Mesendoderm (in vitro differentiated cells): ENCODE measurements at regions not wholly inside any gene's neighbourhood (a gene's known extent, or its start where the extent isn't known, plus 50 kb on each side); places are given as distances from the start of the nearest gene placed in this dataset.

Experiments
- DNase-seq: peaks from one replicate; pipeline ENCODE4 v3.0.0; 2013
- H2AK5ac ChIP-seq: 2 replicates; pipeline ENCODE4 v1.6.1; 2013; ENCODE audit warnings: low read length, inconsistent platforms
- H2BK120ac ChIP-seq: 2 replicates; pipeline ENCODE4 v1.6.1; 2013; ENCODE audit warnings: low read depth, mild to moderate bottlenecking, low read length, moderate library complexity, mixed read lengths
- H2BK15ac ChIP-seq: replicated peaks from 2 replicates; pipeline ENCODE4 v1.6.1; 2013; ENCODE audit warnings: low read depth, mild to moderate bottlenecking, moderate library complexity
- H2BK5ac ChIP-seq: 2 replicates; pipeline ENCODE4 v1.6.1; 2013; ENCODE audit warnings: low read length, inconsistent platforms
- H3K18ac ChIP-seq: 2 replicates; pipeline ENCODE4 v1.6.1; 2013; ENCODE audit warnings: mild to moderate bottlenecking, low read length, mixed read lengths
- H3K23ac ChIP-seq: one replicate; pipeline ENCODE4 v1.6.1; 2013; ENCODE audit warnings: low read length
- H3K27ac ChIP-seq: 2 replicates; pipeline ENCODE4 v1.5.1; 2013; ENCODE audit warnings: low read depth, mild to moderate bottlenecking, inconsistent platforms, low read length, moderate library complexity
- H3K27me3 ChIP-seq: 2 replicates; pipeline ENCODE4 v1.6.1; 2013; ENCODE audit warnings: low read length, control low read depth, mild to moderate bottlenecking, inconsistent platforms; ENCODE audit not compliant: insufficient read depth, poor library complexity
- H3K36me3 ChIP-seq: 2 replicates; pipeline ENCODE4 v1.6.1; 2013; ENCODE audit warnings: low read length, inconsistent platforms; ENCODE audit not compliant: control insufficient read depth, insufficient read depth
- H3K4ac ChIP-seq: one replicate; pipeline ENCODE4 v1.6.1; 2013; ENCODE audit warnings: low read depth, mild to moderate bottlenecking, low read length, moderate library complexity
- H3K4me1 ChIP-seq: 2 replicates; pipeline ENCODE4 v1.6.1; 2013; ENCODE audit warnings: low read depth, low read length, inconsistent platforms; ENCODE audit not compliant: control insufficient read depth
- H3K4me2 ChIP-seq: 2 replicates; pipeline ENCODE4 v1.6.1; 2013; ENCODE audit warnings: low read length
- H3K4me3 ChIP-seq: 2 replicates; pipeline ENCODE4 v1.5.1; 2013; ENCODE audit warnings: mild to moderate bottlenecking, low read length
- H3K56ac ChIP-seq: one replicate; pipeline ENCODE4 v1.6.1; 2013; ENCODE audit warnings: low read length
- H3K79me1 ChIP-seq: 2 replicates; pipeline ENCODE4 v1.6.1; 2013; ENCODE audit warnings: low read length, inconsistent platforms
- H3K79me2 ChIP-seq: 2 replicates; pipeline ENCODE4 v1.6.1; 2013; ENCODE audit warnings: mild to moderate bottlenecking, low read length; ENCODE audit not compliant: control insufficient read depth, insufficient read depth
- H3K9ac ChIP-seq: 2 replicates; pipeline ENCODE4 v1.6.1; 2013; ENCODE audit warnings: low read length, inconsistent platforms
- H4K5ac ChIP-seq: one replicate; pipeline ENCODE4 v1.6.1; 2013; ENCODE audit warnings: low read length
- H4K8ac ChIP-seq: one replicate; pipeline ENCODE4 v1.6.1; 2013; ENCODE audit warnings: low read depth, mild to moderate bottlenecking, control low read depth, low read length, moderate library complexity
- WGBS: extraction: QIAGEN DNeasy Blood & Tissue Kit; methylation state at CpG from one replicate; pipeline ENCODE4 v1.1.7; 2013; ENCODE audit warnings: low lambda C conversion rate, missing lambda C conversion rate; ENCODE audit not compliant: insufficient coverage; ENCODE audit errors: extremely low coverage; 5-methylcytosine and 5-hydroxymethylcytosine counted together

DNA sequence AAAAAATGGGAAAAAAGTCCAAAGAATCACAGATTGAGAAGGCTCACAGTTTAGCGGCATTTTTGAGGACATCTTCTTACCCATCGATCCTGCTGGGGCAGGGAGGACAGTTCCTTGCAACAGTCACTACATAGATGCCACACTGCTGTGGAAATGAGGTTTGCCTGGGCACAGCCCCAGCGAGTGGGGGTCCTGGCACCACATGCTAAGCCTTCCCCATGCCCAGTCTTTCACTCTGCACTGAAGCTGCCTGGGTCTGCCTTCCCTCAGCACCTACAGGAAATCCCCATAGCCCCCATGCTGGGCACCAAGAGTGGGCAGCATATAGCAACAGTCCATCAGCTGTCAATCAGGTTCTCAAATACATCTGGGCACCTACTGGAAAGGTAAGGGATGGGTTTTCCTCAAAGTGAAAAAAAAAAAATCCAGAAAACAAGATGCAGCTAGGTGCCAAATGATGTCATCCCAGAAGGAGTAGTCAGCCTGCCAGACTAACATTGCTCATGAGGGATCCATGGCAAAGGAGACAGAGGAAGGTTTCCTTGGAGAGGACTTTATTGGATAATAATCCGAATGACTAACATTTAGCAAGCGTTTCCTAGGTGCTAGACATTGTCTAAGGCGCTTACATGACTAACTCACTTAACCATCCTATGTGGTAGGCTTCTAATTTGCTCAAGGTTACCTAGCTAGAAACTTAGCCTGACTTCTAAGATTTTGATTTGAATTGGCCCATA is 125.7 kb upstream of the CXCL12 start:
- Histone ChIP-seq H2AK5ac (no peak overlapping the region), H2BK5ac (no peak overlapping the region), H2BK120ac (no peak overlapping the region), H3K79me2 (no peaks in the 10 kb centered on the region), H4K5ac (no peak overlapping the region), H4K8ac (no peak overlapping the region), H3K4me2 (no peak overlapping the region), H2BK15ac (no peak overlapping the region), H3K4ac (no peak overlapping the region), H3K56ac (no peak overlapping the region), H3K4me1 (no peaks in the 10 kb centered on the region), H3K4me3 (no peak overlapping the region), H3K79me1 (no peaks in the 10 kb centered on the region), H3K9ac (no peak overlapping the region), H3K27ac (no peak overlapping the region), H3K18ac (no peak overlapping the region), H3K36me3 (no peaks in the 10 kb centered on the region), H3K27me3 (no peaks in the 10 kb centered on the region), H3K23ac (no peak overlapping the region)
- DNase-seq: no peak
- no CpG with 5 or more reads among the region's 6 CpGs for WGBS

- no peak overlapping the region for H2AK5ac ChIP-seq
- DNase-seq: no peak
- no peak overlapping the region for H3K9ac ChIP-seq
- no peak overlapping the region for H3K4me2 ChIP-seq
- H4K5ac ChIP-seq: no peak overlapping the region
- H2BK120ac ChIP-seq: no peak overlapping the region
- H2BK15ac ChIP-seq: no peak overlapping the region
- H3K27ac ChIP-seq: no peak overlapping the region
- no peaks in the 10 kb centered on the region for H3K79me1 ChIP-seq
- no peaks in the 10 kb centered on the region for H3K36me3 ChIP-seq
- no CpG with 5 or more reads among the region's 2 CpGs for WGBS
- no peak overlapping the region for H3K56ac ChIP-seq
- H2BK5ac ChIP-seq: no peak overlapping the region
- H3K4me3 ChIP-seq: no peak overlapping the region
- no peaks in the 10 kb centered on the region for H3K27me3 ChIP-seq
- no peak overlapping the region for H3K23ac ChIP-seq
- H4K8ac ChIP-seq: no peak overlapping the region
- H3K18ac ChIP-seq: no peak overlapping the region
- no peak overlapping the region for H3K4ac ChIP-seq
- H3K79me2 ChIP-seq: no peaks in the 10 kb centered on the region
- H3K4me1 ChIP-seq: no peaks in the 10 kb centered on the region
These were observed 126.3 kb upstream of the CXCL12 start for GRCh38 chr10:44511166-44511565.

- Histone ChIP-seq H4K5ac (no peak overlapping the region), H3K18ac (no peak overlapping the region), H3K23ac (no peak overlapping the region), H3K56ac (no peak overlapping the region), H3K79me2 (no peaks in the 10 kb centered on the region), H3K4ac (no peak overlapping the region), H2BK120ac (no peak overlapping the region), H2AK5ac (no peak overlapping the region), H3K9ac (no peak overlapping the region), H3K27ac (no peak overlapping the region), H3K27me3 (no peaks in the 10 kb centered on the region), H3K79me1 (no peaks in the 10 kb centered on the region), H4K8ac (no peak overlapping the region), H2BK15ac (no peak overlapping the region), H3K4me3 (no peak overlapping the region), H2BK5ac (no peak overlapping the region), H3K36me3 (no peaks in the 10 kb centered on the region), H3K4me2 (no peak overlapping the region), H3K4me1 (no peaks in the 10 kb centered on the region)
- no peak for DNase-seq
- no CpG with 5 or more reads among the region's 2 CpGs for WGBS
These were observed 126.7 kb upstream of the CXCL12 start for GRCh38 chr10:44511601-44512000.

DNA sequence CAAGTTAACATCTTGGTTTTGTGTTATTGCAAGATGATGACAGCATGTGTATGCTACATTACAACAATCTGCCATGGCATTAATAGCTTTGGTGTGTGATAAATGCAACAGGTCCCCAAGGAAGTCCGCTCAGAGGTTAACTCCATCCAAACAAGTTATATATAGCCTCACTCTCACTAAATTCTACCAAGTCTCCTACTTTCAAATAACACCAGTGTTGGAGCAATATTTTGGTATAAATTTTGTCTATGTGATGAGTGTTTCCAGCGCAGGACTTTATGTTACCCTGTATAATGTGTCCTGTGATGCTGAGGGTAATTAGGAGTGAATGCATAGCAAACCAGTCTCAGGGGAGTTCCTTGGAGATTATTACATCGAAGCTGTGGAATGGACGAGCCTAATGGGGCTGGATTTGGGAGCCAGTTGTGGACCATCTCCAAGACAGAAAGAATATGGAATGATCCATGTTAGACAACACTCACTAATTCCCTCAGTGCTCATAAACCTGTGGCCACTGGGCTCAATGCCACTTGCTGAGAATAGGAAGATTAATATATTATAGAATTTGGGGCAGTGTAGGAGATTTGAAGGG is 127.6 kb upstream of the CXCL12 start:
- Histone ChIP-seq H3K56ac (no peak overlapping the region), H3K9ac (no peak overlapping the region), H3K18ac (no peak overlapping the region), H2BK5ac (no peak overlapping the region), H3K4ac (no peak overlapping the region), H3K79me1 (no peaks in the 10 kb centered on the region), H2BK15ac (no peak overlapping the region), H3K27me3 (no peaks in the 10 kb centered on the region), H4K8ac (no peak overlapping the region), H2AK5ac (no peak overlapping the region), H3K4me2 (no peak overlapping the region), H3K4me1 (no peaks in the 10 kb centered on the region), H3K36me3 (no peaks in the 10 kb centered on the region), H3K23ac (no peak overlapping the region), H3K27ac (no peak overlapping the region), H4K5ac (no peak overlapping the region), H2BK120ac (no peak overlapping the region), H3K4me3 (no peak overlapping the region), H3K79me2 (no peaks in the 10 kb centered on the region)
- no CpG with 5 or more reads among the region's 4 CpGs for WGBS
- no peak for DNase-seq

GRCh38 chr10:44513591-44513990 is 128.7 kb upstream of the CXCL12 start:
- H2BK15ac ChIP-seq: no peak overlapping the region
- H3K4me3 ChIP-seq: no peak overlapping the region
- H3K36me3 ChIP-seq: no peaks in the 10 kb centered on the region
- no peak overlapping the region for H3K23ac ChIP-seq
- no peak overlapping the region for H2BK5ac ChIP-seq
- H3K4me1 ChIP-seq: no peaks in the 10 kb centered on the region
- no peak overlapping the region for H2BK120ac ChIP-seq
- no CpG with 5 or more reads among the region's 5 CpGs for WGBS
- no peak overlapping the region for H3K27ac ChIP-seq
- H3K79me2 ChIP-seq: no peaks in the 10 kb centered on the region
- no peak overlapping the region for H3K56ac ChIP-seq
- H2AK5ac ChIP-seq: no peak overlapping the region
- H3K79me1 ChIP-seq: no peaks in the 10 kb centered on the region
- H4K5ac ChIP-seq: no peak overlapping the region
- H3K9ac ChIP-seq: no peak overlapping the region
- H3K4me2 ChIP-seq: no peak overlapping the region
- DNase-seq: no peak
- H3K18ac ChIP-seq: no peak overlapping the region
- H3K4ac ChIP-seq: no peak overlapping the region
- no peak overlapping the region for H4K8ac ChIP-seq
- H3K27me3 ChIP-seq: no peaks in the 10 kb centered on the region

- WGBS: no CpG with 5 or more reads among the region's 6 CpGs
- Histone ChIP-seq H4K5ac (no peak overlapping the region), H3K18ac (no peak overlapping the region), H3K4me2 (no peak overlapping the region), H4K8ac (no peak overlapping the region), H3K4me1 (no peaks in the 10 kb centered on the region), H3K27ac (no peak overlapping the region), H3K4me3 (no peak overlapping the region), H3K36me3 (no peaks in the 10 kb centered on the region), H3K79me2 (no peaks in the 10 kb centered on the region), H2BK5ac (no peak overlapping the region), H3K27me3 (no peaks in the 10 kb centered on the region), H2BK15ac (no peak overlapping the region), H3K23ac (no peak overlapping the region), H3K56ac (no peak overlapping the region), H3K9ac (no peak overlapping the region), H3K79me1 (no peaks in the 10 kb centered on the region), H2BK120ac (no peak overlapping the region), H2AK5ac (no peak overlapping the region), H3K4ac (no peak overlapping the region)
- DNase-seq: no peak
These were observed 132.0 kb upstream of the CXCL12 start for GRCh38 chr10:44516891-44517290.
